GM23338 (cell line): ENCODE measurements at regions not wholly inside any gene's neighbourhood (a gene's known extent, or its start where the extent isn't known, plus 50 kb on each side); places are given as distances from the start of the nearest gene placed in this dataset.

Source experiments
- CREB1 ChIP-seq: fragments of 250-450 bp; sonication (Bioruptor Pico); IDR thresholded peaks from 2 replicates; pipeline ENCODE4 v1.5.0; 2020; ENCODE audit warnings: low read depth, mild to moderate bottlenecking, moderate library complexity
- EZH2 ChIP-seq: fragments of 200-600 bp; sonication (generic); IDR thresholded peaks from one replicate; pipeline ENCODE4 v1.8.0; 2017; ENCODE audit warnings: antibody characterized with exemption, mild to moderate bottlenecking, low read depth; ENCODE audit not compliant: unreplicated experiment
- EZH2phosphoT487 ChIP-seq: fragments of 200-600 bp; sonication (generic); IDR thresholded peaks from one replicate; pipeline ENCODE4 v1.8.1; 2018; ENCODE audit warnings: antibody characterized with exemption; ENCODE audit not compliant: unreplicated experiment
- JUNB ChIP-seq: IDR thresholded peaks from one replicate; pipeline ENCODE4 v1.6.1; 2016; ENCODE audit warnings: antibody characterized with exemption; ENCODE audit not compliant: unreplicated experiment
- POLR2AphosphoS5 ChIP-seq: IDR thresholded peaks from 2 replicates; pipeline ENCODE4 v1.6.1; 2016; ENCODE audit warnings: antibody characterized with exemption, low read depth
- ZNF114 ChIP-seq: fragments of 250-450 bp; sonication (Bioruptor Pico); IDR thresholded peaks from 2 replicates; pipeline ENCODE4 v1.5.0; 2020; ENCODE audit warnings: mild to moderate bottlenecking, moderate library complexity
- TF ChIP-seq, protein P1 (sequence below): IDR thresholded peaks from one replicate; pipeline ENCODE4 v1.6.1; 2018; ENCODE audit warnings: antibody characterized with exemption; ENCODE audit not compliant: unreplicated experiment
- TF ChIP-seq, protein P2 (sequence below), 2 experiments: fragments of 200-600 bp in 1 of 2; sonication (generic) in 1 of 2; conservative IDR thresholded peaks; 2 replicates each; pipeline versions ENCODE4 v1.5.1 to v1.6.1; 2016 to 2017; ENCODE audit warnings: antibody characterized with exemption in 2 of 2, low read depth in 2 of 2, mild to moderate bottlenecking in 2 of 2, moderate library complexity in 1 of 2
- TF ChIP-seq, protein P3 (sequence below): IDR thresholded peaks from 2 replicates; pipeline ENCODE4 v1.6.1; 2016; ENCODE audit warnings: antibody characterized with exemption

DNA sequence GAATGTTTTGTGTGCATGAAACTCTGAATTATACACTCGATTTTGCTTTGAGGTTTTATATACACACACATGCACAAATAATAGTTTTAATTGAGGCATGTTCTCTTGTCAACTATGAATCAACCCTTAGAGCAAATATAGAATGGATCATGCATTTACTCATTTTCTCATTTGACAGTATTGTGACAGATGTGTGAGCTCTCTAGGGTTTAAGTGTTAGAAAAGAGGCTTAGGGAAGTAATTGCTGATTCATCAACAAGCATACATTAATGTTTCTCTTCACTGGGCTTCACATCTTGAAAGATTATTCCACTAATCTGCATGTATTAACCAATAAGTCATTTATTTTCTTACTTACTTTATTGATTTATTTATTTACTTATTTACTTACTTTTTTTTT lies 1356.8 kb upstream of the ACO1 start:
- TF ChIP-seq, protein P1, sequence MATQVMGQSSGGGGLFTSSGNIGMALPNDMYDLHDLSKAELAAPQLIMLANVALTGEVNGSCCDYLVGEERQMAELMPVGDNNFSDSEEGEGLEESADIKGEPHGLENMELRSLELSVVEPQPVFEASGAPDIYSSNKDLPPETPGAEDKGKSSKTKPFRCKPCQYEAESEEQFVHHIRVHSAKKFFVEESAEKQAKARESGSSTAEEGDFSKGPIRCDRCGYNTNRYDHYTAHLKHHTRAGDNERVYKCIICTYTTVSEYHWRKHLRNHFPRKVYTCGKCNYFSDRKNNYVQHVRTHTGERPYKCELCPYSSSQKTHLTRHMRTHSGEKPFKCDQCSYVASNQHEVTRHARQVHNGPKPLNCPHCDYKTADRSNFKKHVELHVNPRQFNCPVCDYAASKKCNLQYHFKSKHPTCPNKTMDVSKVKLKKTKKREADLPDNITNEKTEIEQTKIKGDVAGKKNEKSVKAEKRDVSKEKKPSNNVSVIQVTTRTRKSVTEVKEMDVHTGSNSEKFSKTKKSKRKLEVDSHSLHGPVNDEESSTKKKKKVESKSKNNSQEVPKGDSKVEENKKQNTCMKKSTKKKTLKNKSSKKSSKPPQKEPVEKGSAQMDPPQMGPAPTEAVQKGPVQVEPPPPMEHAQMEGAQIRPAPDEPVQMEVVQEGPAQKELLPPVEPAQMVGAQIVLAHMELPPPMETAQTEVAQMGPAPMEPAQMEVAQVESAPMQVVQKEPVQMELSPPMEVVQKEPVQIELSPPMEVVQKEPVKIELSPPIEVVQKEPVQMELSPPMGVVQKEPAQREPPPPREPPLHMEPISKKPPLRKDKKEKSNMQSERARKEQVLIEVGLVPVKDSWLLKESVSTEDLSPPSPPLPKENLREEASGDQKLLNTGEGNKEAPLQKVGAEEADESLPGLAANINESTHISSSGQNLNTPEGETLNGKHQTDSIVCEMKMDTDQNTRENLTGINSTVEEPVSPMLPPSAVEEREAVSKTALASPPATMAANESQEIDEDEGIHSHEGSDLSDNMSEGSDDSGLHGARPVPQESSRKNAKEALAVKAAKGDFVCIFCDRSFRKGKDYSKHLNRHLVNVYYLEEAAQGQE: no peak
- TF ChIP-seq, protein P2, sequence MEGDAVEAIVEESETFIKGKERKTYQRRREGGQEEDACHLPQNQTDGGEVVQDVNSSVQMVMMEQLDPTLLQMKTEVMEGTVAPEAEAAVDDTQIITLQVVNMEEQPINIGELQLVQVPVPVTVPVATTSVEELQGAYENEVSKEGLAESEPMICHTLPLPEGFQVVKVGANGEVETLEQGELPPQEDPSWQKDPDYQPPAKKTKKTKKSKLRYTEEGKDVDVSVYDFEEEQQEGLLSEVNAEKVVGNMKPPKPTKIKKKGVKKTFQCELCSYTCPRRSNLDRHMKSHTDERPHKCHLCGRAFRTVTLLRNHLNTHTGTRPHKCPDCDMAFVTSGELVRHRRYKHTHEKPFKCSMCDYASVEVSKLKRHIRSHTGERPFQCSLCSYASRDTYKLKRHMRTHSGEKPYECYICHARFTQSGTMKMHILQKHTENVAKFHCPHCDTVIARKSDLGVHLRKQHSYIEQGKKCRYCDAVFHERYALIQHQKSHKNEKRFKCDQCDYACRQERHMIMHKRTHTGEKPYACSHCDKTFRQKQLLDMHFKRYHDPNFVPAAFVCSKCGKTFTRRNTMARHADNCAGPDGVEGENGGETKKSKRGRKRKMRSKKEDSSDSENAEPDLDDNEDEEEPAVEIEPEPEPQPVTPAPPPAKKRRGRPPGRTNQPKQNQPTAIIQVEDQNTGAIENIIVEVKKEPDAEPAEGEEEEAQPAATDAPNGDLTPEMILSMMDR (conservative IDR thresholded peaks at IDR 0.05; ENCODE audit: low read depth in 2 of 2): no peak
- TF ChIP-seq POLR2AphosphoS5 (no peak), EZH2phosphoT487 (no peak), CREB1 (no peak), EZH2 (no peak), JUNB (no peak), ZNF114 (no peak)
- TF ChIP-seq, protein P3, sequence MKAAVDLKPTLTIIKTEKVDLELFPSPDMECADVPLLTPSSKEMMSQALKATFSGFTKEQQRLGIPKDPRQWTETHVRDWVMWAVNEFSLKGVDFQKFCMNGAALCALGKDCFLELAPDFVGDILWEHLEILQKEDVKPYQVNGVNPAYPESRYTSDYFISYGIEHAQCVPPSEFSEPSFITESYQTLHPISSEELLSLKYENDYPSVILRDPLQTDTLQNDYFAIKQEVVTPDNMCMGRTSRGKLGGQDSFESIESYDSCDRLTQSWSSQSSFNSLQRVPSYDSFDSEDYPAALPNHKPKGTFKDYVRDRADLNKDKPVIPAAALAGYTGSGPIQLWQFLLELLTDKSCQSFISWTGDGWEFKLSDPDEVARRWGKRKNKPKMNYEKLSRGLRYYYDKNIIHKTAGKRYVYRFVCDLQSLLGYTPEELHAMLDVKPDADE: no peak
